Activated naive CD8-positive, alpha-beta T cell treated with anti-CD3 and anti-CD28 coated beads for 36 hours (primary cell): ENCODE measurements at regions not wholly inside any gene's neighbourhood (a gene's known extent, or its start where the extent isn't known, plus 50 kb on each side); places are given as distances from the start of the nearest gene placed in this dataset.
A peak's percentile ranks its signal among the peaks of the same experiment; 100 is the strongest.
"Not testable (repeated sequence)": the region's sequence is repeated elsewhere in the genome, so short reads cannot be mapped to it uniquely, and the experiment has no call there.

Experiments used
- DNase-seq: peaks from one replicate; pipeline ENCODE4 v3.0.0; 2021
- H3K27ac Mint-ChIP-seq: one replicate; pipeline ENCODE4 v1.8.0; 2022; ENCODE audit warnings: mild to moderate bottlenecking, moderate library complexity, mixed read lengths
- H3K27me3 Mint-ChIP-seq: one replicate; pipeline ENCODE4 v1.8.0; 2022; ENCODE audit warnings: mild to moderate bottlenecking, mixed read lengths
- H3K36me3 Mint-ChIP-seq: one replicate; pipeline ENCODE4 v1.8.0; 2021; ENCODE audit warnings: mild to moderate bottlenecking, mixed read lengths
- H3K4me1 Mint-ChIP-seq: one replicate; pipeline ENCODE4 v1.8.0; 2021; ENCODE audit warnings: mixed read lengths
- H3K4me3 Mint-ChIP-seq: one replicate; pipeline ENCODE4 v1.8.0; 2022; ENCODE audit warnings: mild to moderate bottlenecking, moderate library complexity, mixed read lengths
- H3K9me3 Mint-ChIP-seq: one replicate; pipeline ENCODE4 v1.8.0; 2022; ENCODE audit warnings: mixed read lengths

DNA sequence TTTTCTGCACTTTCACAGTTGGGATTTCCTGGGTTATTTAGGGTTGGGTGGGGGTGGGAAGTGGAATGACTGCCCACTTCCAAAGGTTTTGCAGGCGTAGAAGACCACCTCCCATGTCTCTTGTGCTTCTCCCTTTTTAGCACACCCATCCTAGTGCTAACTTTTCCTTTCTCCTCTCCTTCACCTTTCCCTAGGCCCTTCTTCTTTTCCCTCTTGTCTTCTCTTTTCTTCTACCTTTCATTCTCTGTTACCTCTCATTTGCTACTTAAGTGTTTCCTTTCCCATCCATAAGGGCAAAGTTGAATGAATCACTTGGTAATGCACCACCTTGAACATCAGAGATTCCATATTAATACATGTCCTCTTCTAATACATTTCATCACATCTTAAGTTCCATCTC, 105.0 kb upstream of the ZNF184 start:
- no peak for DNase-seq
- H3K36me3 Mint-ChIP-seq = no peaks in the 10 kb centered on the region
- H3K4me3 Mint-ChIP-seq = no peak overlapping the region
- no peaks in the 10 kb centered on the region for H3K9me3 Mint-ChIP-seq
- H3K27ac Mint-ChIP-seq = no peak overlapping the region
- H3K4me1 Mint-ChIP-seq = no peaks in the 10 kb centered on the region
- peaks cover 76% of the 10 kb centered on the region for H3K27me3 Mint-ChIP-seq

- no peaks in the 10 kb centered on the region for H3K36me3 Mint-ChIP-seq
- no peaks in the 10 kb centered on the region for H3K4me1 Mint-ChIP-seq
- H3K27ac Mint-ChIP-seq = no peak overlapping the region
- H3K27me3 Mint-ChIP-seq = peaks cover 65% of the 10 kb centered on the region
- no peak overlapping the region for H3K4me3 Mint-ChIP-seq
- no peaks in the 10 kb centered on the region for H3K9me3 Mint-ChIP-seq
- no peak for DNase-seq
Measured at GRCh38 chr6:27575594-27576361, 102.9 kb upstream of the ZNF184 start.

DNA sequence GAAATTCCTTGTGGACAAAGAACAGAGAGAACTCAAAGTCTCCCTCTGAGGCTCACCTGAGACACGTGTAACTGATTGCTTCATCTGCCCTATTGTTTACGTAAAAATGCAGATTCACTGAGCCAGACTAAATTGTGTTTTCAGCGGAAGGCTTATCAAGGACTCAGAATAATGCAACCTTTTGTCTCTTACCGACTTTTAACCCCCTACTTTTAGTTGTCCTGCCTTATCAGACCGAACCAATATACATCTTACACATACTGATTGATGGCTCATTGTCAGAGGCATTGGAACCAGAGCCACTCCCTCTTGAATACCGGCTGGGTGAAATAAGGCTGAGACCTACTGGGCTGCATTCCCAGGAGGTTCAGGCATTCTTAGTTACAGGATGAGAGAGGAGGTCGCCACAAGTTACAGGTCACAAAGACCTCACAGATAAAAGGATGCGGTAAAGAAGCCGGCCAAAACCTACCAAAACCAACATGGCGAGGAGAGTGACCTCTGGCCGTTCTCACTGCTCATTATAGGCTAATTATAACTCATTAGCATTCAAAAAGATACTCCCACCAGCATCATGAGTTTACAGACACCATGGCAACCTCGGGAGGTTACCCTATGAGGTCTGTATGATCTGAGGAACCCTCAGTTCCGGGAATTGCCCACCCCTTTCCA, 95.5 kb upstream of the ZNF184 start:
- no peak overlapping the region for H3K4me3 Mint-ChIP-seq
- no peak overlapping the region for H3K27ac Mint-ChIP-seq
- peaks cover 4% of the 10 kb centered on the region for H3K9me3 Mint-ChIP-seq
- peaks cover 6% of the 10 kb centered on the region for H3K4me1 Mint-ChIP-seq
- no peak for DNase-seq
- peaks cover 68% of the 10 kb centered on the region for H3K27me3 Mint-ChIP-seq
- peaks cover 8% of the 10 kb centered on the region for H3K36me3 Mint-ChIP-seq

GRCh38 chr6:27565839-27566779, 93.2 kb upstream of the ZNF184 start:
- peak overlapping the region; percentile 38 for H3K4me3 Mint-ChIP-seq
- no peak for DNase-seq
- H3K9me3 Mint-ChIP-seq = peaks cover 4% of the 10 kb centered on the region
- peaks cover 78% of the 10 kb centered on the region for H3K27me3 Mint-ChIP-seq
- peaks cover 8% of the 10 kb centered on the region for H3K4me1 Mint-ChIP-seq
- H3K36me3 Mint-ChIP-seq = peaks cover 8% of the 10 kb centered on the region
- no peak overlapping the region for H3K27ac Mint-ChIP-seq

DNA sequence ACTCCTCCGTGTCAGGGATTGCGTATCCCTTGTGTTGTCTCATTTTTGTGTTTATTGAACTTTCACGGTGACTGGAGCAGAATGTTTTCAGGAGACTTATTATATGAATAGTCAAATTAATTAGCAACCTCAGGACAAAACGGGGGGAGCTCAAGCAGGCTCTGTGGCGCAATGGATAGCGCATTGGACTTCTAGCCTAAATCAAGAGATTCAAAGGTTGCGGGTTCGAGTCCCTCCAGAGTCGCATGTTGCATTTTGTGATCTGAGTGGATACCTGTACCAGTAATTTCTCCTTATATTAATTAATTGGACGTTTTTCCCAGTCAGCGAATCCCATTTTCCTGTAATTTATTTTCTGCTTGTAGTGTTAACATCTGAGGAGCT, 89.1 kb upstream of the ZNF184 start:
- DNase-seq = no peak
- Mint-ChIP-seq H3K9me3 (peaks cover 7% of the 10 kb centered on the region), H3K36me3 (peaks cover 8% of the 10 kb centered on the region)

GRCh38 chr6:27558028-27558724, 85.3 kb upstream of the ZNF184 start:
- no peak for DNase-seq
- Mint-ChIP-seq H3K27me3 (peaks cover 95% of the 10 kb centered on the region), H3K36me3 (peaks cover 2% of the 10 kb centered on the region), H3K9me3 (peaks cover 5% of the 10 kb centered on the region), H3K4me3 (peak overlapping the region; percentile 53), H3K4me1 (peaks cover 8% of the 10 kb centered on the region), H3K27ac (no peak overlapping the region)

More for the DNA sequence above, 89.1 kb upstream of the ZNF184 start:
- H3K27ac Mint-ChIP-seq = no peak overlapping the region
- H3K4me1 Mint-ChIP-seq = peaks cover 11% of the 10 kb centered on the region
- H3K4me3 Mint-ChIP-seq = no peak overlapping the region
- H3K27me3 Mint-ChIP-seq = peaks cover 96% of the 10 kb centered on the region

GRCh38 chr6:27556406-27556805, 83.5 kb upstream of the ZNF184 start:
- H3K4me1 Mint-ChIP-seq = peaks cover 9% of the 10 kb centered on the region
- no peak overlapping the region for H3K27ac Mint-ChIP-seq
- peaks cover 95% of the 10 kb centered on the region for H3K27me3 Mint-ChIP-seq
- DNase-seq = no peak
- peaks cover 7% of the 10 kb centered on the region for H3K36me3 Mint-ChIP-seq
- H3K9me3 Mint-ChIP-seq = peaks cover 11% of the 10 kb centered on the region
- H3K4me3 Mint-ChIP-seq = no peak overlapping the region

- peaks cover 8% of the 10 kb centered on the region for H3K36me3 Mint-ChIP-seq
- peak overlapping the region; percentile 65 for H3K4me3 Mint-ChIP-seq
- H3K9me3 Mint-ChIP-seq = peaks cover 14% of the 10 kb centered on the region
- DNase-seq = peak; percentile 55
- H3K27me3 Mint-ChIP-seq = peaks cover 93% of the 10 kb centered on the region
- peaks cover 10% of the 10 kb centered on the region for H3K4me1 Mint-ChIP-seq
- peak overlapping the region; percentile 81 for H3K27ac Mint-ChIP-seq
Measured at GRCh38 chr6:27553123-27553904, 80.4 kb upstream of the ZNF184 start.

DNA sequence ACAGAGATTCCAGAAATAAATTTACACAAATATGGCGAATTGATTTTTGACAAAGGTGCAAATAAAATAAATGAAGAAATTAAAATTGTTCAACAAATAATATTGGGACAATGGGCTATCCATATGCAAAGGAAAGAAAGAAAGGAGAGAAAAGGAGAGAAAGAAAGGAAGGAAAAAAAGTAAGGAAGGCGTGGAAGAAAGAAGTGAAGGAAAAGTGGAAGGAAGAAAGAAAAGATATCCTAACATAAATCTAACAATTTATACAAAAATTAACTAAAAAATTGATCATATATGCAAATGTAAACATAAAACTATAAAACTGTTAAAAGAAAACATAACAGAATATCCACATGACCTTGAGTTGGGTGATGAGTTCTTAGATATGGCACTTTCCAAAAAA, 78.7 kb upstream of the ZNF184 start:
- H3K4me3 Mint-ChIP-seq = no peak overlapping the region
- H3K9me3 Mint-ChIP-seq = peaks cover 22% of the 10 kb centered on the region
- peaks cover 93% of the 10 kb centered on the region for H3K27me3 Mint-ChIP-seq
- no peak for DNase-seq
- H3K4me1 Mint-ChIP-seq = peaks cover 12% of the 10 kb centered on the region
- H3K36me3 Mint-ChIP-seq = peaks cover 11% of the 10 kb centered on the region
- H3K27ac Mint-ChIP-seq = no peak overlapping the region

DNA sequence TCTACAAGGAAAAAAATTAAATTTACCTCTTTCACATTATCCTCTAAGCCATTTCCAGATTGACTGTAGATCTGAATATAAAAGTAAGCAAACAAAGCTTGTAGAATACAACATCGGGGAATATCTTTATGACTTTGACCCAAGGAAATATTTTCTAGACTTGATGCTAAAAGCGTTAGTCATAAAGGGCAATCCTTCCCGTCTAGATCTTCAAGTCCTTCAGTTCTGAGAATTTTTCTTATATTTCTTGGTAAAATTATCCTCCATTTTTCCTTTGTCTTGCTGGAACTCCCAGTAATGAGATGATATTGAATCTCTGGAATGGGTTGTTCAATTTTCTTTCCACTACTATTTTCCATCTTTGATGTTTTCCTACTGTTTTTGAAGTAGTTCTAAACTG, 77.8 kb upstream of the ZNF184 start:
- H3K27ac Mint-ChIP-seq = no peak overlapping the region
- DNase-seq = no peak
- H3K27me3 Mint-ChIP-seq = peaks cover 93% of the 10 kb centered on the region
- peaks cover 13% of the 10 kb centered on the region for H3K4me1 Mint-ChIP-seq
- H3K4me3 Mint-ChIP-seq = no peak overlapping the region
- peaks cover 26% of the 10 kb centered on the region for H3K9me3 Mint-ChIP-seq
- H3K36me3 Mint-ChIP-seq = peaks cover 13% of the 10 kb centered on the region

- peaks cover 26% of the 10 kb centered on the region for H3K4me1 Mint-ChIP-seq
- H3K9me3 Mint-ChIP-seq = peaks cover 31% of the 10 kb centered on the region
- H3K36me3 Mint-ChIP-seq = peaks cover 13% of the 10 kb centered on the region
- DNase-seq, H3K27ac Mint-ChIP-seq, H3K4me3 Mint-ChIP-seq: not testable (repeated sequence)
- peaks cover 97% of the 10 kb centered on the region for H3K27me3 Mint-ChIP-seq
Measured at GRCh38 chr6:27549241-27549598, 76.3 kb upstream of the ZNF184 start.

DNA sequence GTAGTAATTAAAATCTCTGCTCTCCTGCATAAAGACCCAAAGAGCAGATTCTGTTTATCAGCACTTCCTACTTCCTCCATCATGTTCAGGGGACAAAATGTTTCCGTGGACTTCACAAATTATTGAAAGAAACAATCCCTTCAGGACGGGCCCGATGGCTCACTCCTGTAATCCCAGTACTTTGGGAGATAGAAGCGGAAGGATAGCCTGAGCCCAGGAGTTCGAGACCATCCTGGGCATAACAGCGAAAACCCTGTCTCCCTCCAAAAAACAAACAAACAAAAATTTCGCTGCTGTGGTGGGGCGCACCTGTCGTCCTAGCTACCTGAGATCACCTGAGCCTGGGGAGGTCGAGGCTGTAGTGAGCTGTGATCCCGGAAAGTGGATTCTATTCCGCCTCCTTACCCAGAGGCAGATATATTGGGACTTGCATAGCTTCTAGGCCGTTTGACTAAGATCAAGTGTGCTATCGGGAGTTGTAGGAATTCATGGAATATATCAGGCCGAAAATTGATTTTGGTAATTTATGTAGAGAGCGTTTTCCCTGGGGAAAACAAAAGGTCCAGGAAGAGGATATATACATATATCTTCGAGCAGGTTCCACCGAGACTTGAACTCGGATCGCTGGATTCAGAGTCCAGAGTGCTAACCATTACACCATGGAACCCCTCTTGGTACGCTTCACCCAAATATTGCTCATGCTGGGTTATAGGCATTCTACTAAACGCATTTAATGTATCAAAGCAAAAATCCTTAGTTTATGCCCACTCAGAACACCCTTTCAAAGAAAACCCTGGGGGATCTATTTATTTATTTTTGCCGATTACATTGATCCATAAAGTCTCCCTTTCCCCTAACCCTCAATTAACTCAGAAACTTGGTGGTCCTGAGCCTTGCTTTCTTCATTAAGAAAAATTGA, 74.5 kb upstream of the ZNF184 start:
- peak overlapping the region; percentile 40 for H3K4me3 Mint-ChIP-seq
- peaks cover 9% of the 10 kb centered on the region for H3K36me3 Mint-ChIP-seq
- H3K9me3 Mint-ChIP-seq = peaks cover 33% of the 10 kb centered on the region
- peak; percentile 52 for DNase-seq
- peak overlapping the region; percentile 56 for H3K27ac Mint-ChIP-seq
- H3K4me1 Mint-ChIP-seq = peaks cover 21% of the 10 kb centered on the region
- peaks cover 96% of the 10 kb centered on the region for H3K27me3 Mint-ChIP-seq

GRCh38 chr6:27546522-27546921, 73.6 kb upstream of the ZNF184 start:
- Mint-ChIP-seq H3K4me1 (peaks cover 21% of the 10 kb centered on the region), H3K4me3 (no peak overlapping the region), H3K9me3 (peaks cover 37% of the 10 kb centered on the region), H3K36me3 (peaks cover 8% of the 10 kb centered on the region), H3K27me3 (peaks cover 96% of the 10 kb centered on the region), H3K27ac (no peak overlapping the region)
- no peak for DNase-seq
